ENCODE measurements at regions not wholly inside any gene's neighbourhood (a gene's known extent, or its start where the extent isn't known, plus 50 kb on each side); places are given as distances from the start of the nearest gene placed in this dataset.

DNA sequence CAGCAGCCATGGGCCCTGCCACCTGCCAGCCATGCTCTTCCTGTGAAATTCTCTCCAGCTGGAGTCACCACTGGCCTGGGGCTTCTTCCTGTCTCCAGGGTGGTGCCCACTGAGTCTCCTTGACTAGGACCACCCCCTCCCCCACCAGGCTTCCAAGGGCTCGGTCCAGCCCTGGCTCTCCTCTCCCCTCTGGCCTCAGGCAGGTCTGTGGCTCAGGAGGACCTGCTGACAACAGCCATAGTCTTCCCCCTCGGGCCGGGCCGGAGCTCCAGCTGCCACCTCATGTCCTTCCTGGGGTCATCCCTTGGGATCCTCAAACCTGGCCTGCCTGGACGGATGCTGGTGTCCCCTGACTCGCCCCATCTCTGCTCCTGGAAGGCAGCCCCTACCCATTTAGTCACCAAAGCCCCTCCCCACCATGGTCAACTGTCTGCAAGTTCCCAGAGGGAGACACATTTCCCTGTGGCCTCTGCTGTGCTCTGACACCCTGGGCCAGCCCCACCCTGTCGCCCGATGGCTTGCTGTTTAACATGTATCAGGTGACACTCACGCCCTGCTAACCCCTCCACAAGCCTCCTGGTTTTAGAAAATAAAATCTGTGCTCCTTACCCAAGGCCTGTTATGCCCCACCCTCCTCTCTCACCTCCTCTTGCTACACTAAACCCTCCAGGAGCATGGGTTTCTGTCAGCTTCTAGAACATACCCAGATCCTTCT, 186.2 kb downstream of the RBFOX3 start:
- whole genome bisulfite sequencing: 71% methylated on average over 9 of the region's 9 CpGs

DNA sequence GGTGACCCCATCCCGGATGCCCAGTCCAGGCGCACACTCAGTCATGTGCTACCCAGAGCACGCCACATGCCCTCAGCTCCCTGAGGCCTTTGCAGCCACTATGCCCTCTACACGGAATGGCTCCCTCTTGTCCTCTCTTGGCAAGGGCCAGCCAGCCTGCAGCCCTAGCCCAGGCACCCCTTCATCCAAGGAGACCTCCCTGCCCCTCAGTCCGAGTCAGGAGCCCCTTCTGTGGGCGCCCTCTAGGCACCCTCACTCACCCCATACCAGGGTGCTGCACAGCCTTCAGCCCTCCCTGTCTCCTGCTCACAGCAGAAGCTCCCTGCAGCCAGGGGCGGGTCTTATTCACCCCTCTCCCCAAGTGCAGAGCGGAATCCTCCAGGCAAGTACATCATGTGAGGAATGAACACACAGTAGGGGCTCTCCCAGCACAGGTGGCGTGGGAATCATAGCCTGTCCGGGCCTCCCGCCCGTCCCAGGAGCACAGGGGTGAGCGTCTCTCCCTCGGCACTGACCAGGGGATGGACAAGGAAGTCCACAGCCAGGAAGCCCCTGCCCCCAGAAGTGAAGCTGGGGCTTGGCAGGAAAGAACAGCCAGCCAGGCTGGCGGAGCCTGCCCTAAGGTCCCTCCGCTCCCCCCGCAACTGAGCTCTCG, 186.9 kb downstream of the RBFOX3 start:
- H3K4me1 ChIP-seq (ENCODE audit: insufficient read depth): no peaks in the 10 kb centered on the region
- no peak for DNase-seq (ENCODE audit: extremely low spot score)
- no peak overlapping the region for H3K27ac ChIP-seq (ENCODE audit: low read depth)
- no peak overlapping the region for H3K4me3 ChIP-seq (ENCODE audit: low read depth, low read length)
- 85% methylated on average over 18 of the region's 18 CpGs for WGBS
- H3K36me3 ChIP-seq (ENCODE audit: insufficient read depth): no peaks in the 10 kb centered on the region

More for the DNA sequence above, 186.2 kb downstream of the RBFOX3 start:
- Histone ChIP-seq H3K27ac (ENCODE audit: low read depth) (no peak overlapping the region), H3K36me3 (ENCODE audit: insufficient read depth) (no peaks in the 10 kb centered on the region), H3K4me1 (ENCODE audit: insufficient read depth) (no peaks in the 10 kb centered on the region), H3K4me3 (ENCODE audit: low read depth, low read length) (no peak overlapping the region)
- no peak for DNase-seq (ENCODE audit: extremely low spot score)

DNA sequence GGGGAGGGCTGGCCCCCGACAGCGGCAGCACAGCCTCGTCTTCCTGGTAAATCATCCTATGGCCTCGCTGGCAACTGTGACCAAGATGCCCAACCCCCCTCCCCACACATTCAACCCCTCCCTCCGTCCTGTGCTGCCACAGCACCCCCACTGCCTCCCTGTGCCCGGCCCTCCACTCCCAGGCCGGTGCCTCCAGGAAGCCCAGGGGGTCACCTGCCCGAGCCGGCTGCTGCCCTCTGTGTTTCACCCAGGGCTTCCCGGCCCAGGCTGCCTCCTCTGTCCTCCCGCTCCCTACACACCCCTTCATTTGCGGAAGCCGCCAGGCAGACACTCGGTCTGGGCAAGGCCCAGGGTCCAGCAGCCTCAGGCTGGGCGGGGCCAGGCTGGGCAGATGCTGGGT, 188.6 kb downstream of the RBFOX3 start:
- Histone ChIP-seq H3K27ac (ENCODE audit: low read depth) (no peak overlapping the region), H3K36me3 (ENCODE audit: insufficient read depth) (no peaks in the 10 kb centered on the region), H3K4me3 (ENCODE audit: low read depth, low read length) (no peak overlapping the region), H3K4me1 (ENCODE audit: insufficient read depth) (no peaks in the 10 kb centered on the region)
- no peak for DNase-seq (ENCODE audit: extremely low spot score)
- 71% methylated on average over 15 of the region's 15 CpGs for WGBS

GRCh38 chr17:79420318-79421243, 190.3 kb downstream of the RBFOX3 start:
- no peaks in the 10 kb centered on the region for H3K4me1 ChIP-seq (ENCODE audit: insufficient read depth)
- no peak overlapping the region for H3K4me3 ChIP-seq (ENCODE audit: low read depth, low read length)
- no peak overlapping the region for H3K27ac ChIP-seq (ENCODE audit: low read depth)
- H3K36me3 ChIP-seq (ENCODE audit: insufficient read depth): no peaks in the 10 kb centered on the region
- DNase-seq (ENCODE audit: extremely low spot score): no peak
- 54% methylated on average over 19 of the region's 19 CpGs for WGBS

- Histone ChIP-seq H3K36me3 (ENCODE audit: insufficient read depth) (no peaks in the 10 kb centered on the region), H3K4me1 (ENCODE audit: insufficient read depth) (no peaks in the 10 kb centered on the region), H3K4me3 (ENCODE audit: low read depth, low read length) (no peak overlapping the region), H3K27ac (ENCODE audit: low read depth) (no peak overlapping the region)
- 83% methylated on average over 14 of the region's 14 CpGs for WGBS
- DNase-seq (ENCODE audit: extremely low spot score): no peak
Observed at GRCh38 chr17:79417476-79417988, 193.3 kb downstream of the RBFOX3 start.

- no peaks in the 10 kb centered on the region for H3K36me3 ChIP-seq (ENCODE audit: insufficient read depth)
- H3K4me3 ChIP-seq (ENCODE audit: low read depth, low read length): no peak overlapping the region
- no peaks in the 10 kb centered on the region for H3K4me1 ChIP-seq (ENCODE audit: insufficient read depth)
- 76% methylated on average over 9 of the region's 9 CpGs for WGBS
- no peak for DNase-seq (ENCODE audit: extremely low spot score)
- H3K27ac ChIP-seq (ENCODE audit: low read depth): no peak overlapping the region
Observed at GRCh38 chr17:79415909-79416308, 194.9 kb downstream of the RBFOX3 start.

- DNase-seq (ENCODE audit: extremely low spot score): no peak
- Histone ChIP-seq H3K4me1 (ENCODE audit: insufficient read depth) (no peaks in the 10 kb centered on the region), H3K4me3 (ENCODE audit: low read depth, low read length) (no peak overlapping the region), H3K27ac (ENCODE audit: low read depth) (no peak overlapping the region), H3K36me3 (ENCODE audit: insufficient read depth) (no peaks in the 10 kb centered on the region)
- 50% methylated on average over 13 of the region's 13 CpGs for WGBS
Observed at GRCh38 chr17:79415365-79415764, 195.5 kb downstream of the RBFOX3 start.

GRCh38 chr17:79414793-79415211, 196.0 kb downstream of the RBFOX3 start:
- no peak overlapping the region for H3K4me3 ChIP-seq (ENCODE audit: low read depth, low read length)
- 56% methylated on average over 16 of the region's 16 CpGs for WGBS
- DNase-seq (ENCODE audit: extremely low spot score): no peak

GRCh38 chr17:79414063-79414792, 196.6 kb downstream of the RBFOX3 start:
- no peak for DNase-seq (ENCODE audit: extremely low spot score)
- no peak overlapping the region for H3K27ac ChIP-seq (ENCODE audit: low read depth)
- no peak overlapping the region for H3K4me3 ChIP-seq (ENCODE audit: low read depth, low read length)
- H3K4me1 ChIP-seq (ENCODE audit: insufficient read depth): no peaks in the 10 kb centered on the region
- no peaks in the 10 kb centered on the region for H3K36me3 ChIP-seq (ENCODE audit: insufficient read depth)
- WGBS: 62% methylated on average over 21 of the region's 21 CpGs

More at GRCh38 chr17:79414793-79415211, 196.0 kb downstream of the RBFOX3 start:
- H3K27ac ChIP-seq (ENCODE audit: low read depth): no peak overlapping the region
- H3K36me3 ChIP-seq (ENCODE audit: insufficient read depth): no peaks in the 10 kb centered on the region
- no peaks in the 10 kb centered on the region for H3K4me1 ChIP-seq (ENCODE audit: insufficient read depth)

DNA sequence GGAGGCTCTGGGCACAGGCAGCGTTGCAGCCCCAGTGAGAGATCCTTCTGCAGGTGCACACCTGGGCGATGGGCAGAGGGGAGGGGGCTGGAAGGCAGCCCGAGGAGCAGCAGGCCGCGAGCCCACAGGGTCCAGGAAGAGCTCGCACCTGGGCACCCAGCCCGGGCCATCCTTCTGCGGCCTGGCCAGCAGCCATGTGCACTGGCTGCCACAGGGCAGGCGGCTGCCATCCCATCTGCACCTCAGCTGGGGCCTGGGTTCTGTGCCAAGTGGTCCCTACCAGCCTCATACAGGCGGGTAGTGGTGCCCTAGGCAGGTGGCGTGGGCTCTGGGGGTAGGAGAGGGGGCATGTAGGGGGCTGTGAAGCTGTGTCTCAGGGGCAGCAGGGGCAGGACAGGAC, 197.2 kb downstream of the RBFOX3 start:
- WGBS: 63% methylated on average over 11 of the region's 11 CpGs
- Histone ChIP-seq H3K36me3 (ENCODE audit: insufficient read depth) (no peaks in the 10 kb centered on the region), H3K4me3 (ENCODE audit: low read depth, low read length) (no peak overlapping the region), H3K27ac (ENCODE audit: low read depth) (no peak overlapping the region), H3K4me1 (ENCODE audit: insufficient read depth) (no peaks in the 10 kb centered on the region)
- no peak for DNase-seq (ENCODE audit: extremely low spot score)

DNA sequence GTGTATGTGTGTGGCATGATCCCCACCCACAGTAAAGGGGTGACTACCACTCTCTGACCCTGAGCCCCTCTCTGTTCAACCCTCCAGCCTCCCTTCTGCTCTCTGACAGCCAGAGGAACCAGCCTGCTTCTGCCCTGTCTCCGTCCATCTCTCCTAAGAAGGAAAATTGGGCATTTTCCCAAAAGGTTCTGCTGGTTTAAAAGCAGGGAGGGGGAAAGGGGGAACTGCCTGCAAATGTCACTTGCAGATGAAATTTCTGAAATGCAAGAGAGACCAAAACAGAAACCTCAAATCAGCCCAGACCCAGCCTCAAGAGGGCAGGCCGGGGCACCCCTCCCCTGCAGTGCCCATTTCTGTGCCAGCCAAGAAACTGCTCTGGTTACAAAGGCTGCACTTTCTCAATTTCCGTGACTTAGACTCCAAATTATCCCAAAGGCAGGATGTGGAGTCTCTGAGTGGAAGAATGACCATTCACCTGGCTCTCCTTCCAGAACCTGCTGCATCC, 197.9 kb downstream of the RBFOX3 start:
- 38% methylated on average over 3 of the region's 3 CpGs for WGBS
- no peak for DNase-seq (ENCODE audit: extremely low spot score)
- Histone ChIP-seq H3K4me3 (ENCODE audit: low read depth, low read length) (no peak overlapping the region), H3K4me1 (ENCODE audit: insufficient read depth) (no peaks in the 10 kb centered on the region), H3K36me3 (ENCODE audit: insufficient read depth) (no peaks in the 10 kb centered on the region), H3K27ac (ENCODE audit: low read depth) (no peak overlapping the region)

DNA sequence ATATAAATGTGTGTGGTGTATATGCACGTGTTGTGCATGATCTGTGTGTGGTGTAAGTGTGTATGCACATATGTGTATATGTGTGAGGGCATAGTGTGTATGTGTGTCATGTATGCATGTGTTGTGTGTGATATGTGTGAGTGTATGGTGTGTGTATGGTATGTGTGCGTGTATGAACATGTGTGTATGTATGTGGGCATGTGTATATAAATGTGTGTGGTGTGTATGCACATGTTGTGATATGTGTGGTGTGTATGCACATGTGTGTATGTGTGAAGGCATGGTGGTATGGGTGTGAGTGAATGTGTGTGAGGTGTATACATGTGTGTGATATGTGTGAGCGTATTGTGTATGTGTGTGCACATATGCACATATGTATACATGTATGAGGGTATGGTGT, 198.7 kb downstream of the RBFOX3 start:
- Histone ChIP-seq H3K27ac (ENCODE audit: low read depth) (no peak overlapping the region), H3K36me3 (ENCODE audit: insufficient read depth) (no peaks in the 10 kb centered on the region), H3K4me1 (ENCODE audit: insufficient read depth) (no peaks in the 10 kb centered on the region), H3K4me3 (ENCODE audit: low read depth, low read length) (no peak overlapping the region)
- no peak for DNase-seq (ENCODE audit: extremely low spot score)
- 90% methylated on average over 3 of the region's 3 CpGs for WGBS

DNA sequence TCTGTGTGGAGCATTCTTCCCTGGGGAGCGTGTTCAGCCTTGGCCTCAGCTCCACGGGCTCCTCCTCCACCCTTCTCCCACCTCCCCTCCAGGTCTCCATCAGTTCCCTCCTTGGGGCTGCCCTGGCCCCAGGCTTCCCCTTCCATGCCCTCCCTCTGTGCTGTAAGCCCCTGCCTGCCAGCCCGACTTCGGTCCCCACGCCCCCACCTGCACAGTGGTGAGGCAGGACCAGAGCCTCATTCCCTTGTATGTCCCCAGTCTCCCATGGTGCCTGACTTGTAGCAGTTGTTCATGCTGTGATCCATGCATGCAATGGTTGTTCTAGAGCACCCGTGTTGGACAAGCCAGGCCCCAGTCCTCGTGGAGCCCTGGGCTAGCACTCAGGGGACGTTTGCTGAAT, 199.4 kb downstream of the RBFOX3 start:
- Histone ChIP-seq H3K36me3 (ENCODE audit: insufficient read depth) (no peaks in the 10 kb centered on the region), H3K4me3 (ENCODE audit: low read depth, low read length) (no peak overlapping the region), H3K27ac (ENCODE audit: low read depth) (no peak overlapping the region), H3K4me1 (ENCODE audit: insufficient read depth) (no peaks in the 10 kb centered on the region)
- WGBS: 68% methylated on average over 8 of the region's 8 CpGs
- no peak for DNase-seq (ENCODE audit: extremely low spot score)

Measured in urinary bladder (tissue), 3 donors.